ENCODE measurements at regions not wholly inside any gene's neighbourhood (a gene's known extent, or its start where the extent isn't known, plus 50 kb on each side); places are given as distances from the start of the nearest gene placed in this dataset.
"Not testable (repeated sequence)": the region's sequence is repeated elsewhere in the genome, so short reads cannot be mapped to it uniquely, and the experiment has no call there.

DNA sequence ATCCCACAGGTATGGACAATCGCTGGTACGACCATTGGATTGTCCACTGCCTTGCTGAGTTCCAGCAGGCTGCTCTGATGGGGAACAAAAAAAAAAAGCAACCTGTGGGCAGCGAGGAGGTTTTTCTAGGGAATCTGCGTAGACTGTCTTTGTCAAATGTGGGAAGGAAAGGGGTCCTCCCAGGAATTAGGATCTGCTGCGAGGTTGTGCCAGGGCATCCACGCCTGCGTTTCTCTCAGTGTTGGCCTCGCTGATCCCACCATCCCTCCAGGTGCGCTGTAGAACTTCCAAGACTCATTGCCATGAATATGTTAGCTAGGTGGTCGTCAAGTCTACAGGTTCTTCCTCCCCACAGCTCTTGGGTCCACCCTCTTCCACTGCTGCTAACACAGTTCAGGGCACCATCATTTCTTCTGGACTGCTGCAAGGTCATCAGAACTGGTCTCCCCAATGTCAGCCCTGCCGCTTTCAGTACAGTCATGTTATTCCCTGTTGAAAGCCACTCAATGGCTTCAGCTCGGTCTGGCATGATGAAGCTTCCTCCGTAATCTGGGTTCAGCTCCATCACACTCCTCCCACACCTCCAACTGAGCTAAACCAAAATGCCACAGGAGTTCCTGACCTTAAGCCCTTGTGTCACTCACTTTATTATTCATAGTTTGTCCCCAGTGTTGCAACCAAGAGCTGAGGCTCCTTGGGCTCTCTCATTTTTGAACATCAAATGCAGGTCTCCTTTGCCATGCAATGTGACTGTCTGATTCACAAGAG, 79.5 kb upstream of the DMRT1 start:
- no peak overlapping the region for H3K4me3 ChIP-seq (ENCODE audit: control insufficient read depth in 1 of 7, extremely low read depth in 1 of 7, insufficient read depth in 4 of 7, low read depth in 2 of 7, low read length in 6 of 7)
- H3K9me3 ChIP-seq (ENCODE audit: control extremely low read depth in 1 of 5, control insufficient read depth in 4 of 5, insufficient read depth in 2 of 5, low read depth in 1 of 5, low read length in 4 of 5), result peaks cover 0 to under 1% (median 0%) of the 10 kb centered on the region in 5 experiments
- DNase-seq, result no peak
- POLR2A ChIA-PET, result no interaction called here
- H3K27ac ChIP-seq (ENCODE audit: insufficient read depth in 1 of 2, low read depth in 1 of 2, low read length in 2 of 2, poor library complexity in 1 of 2, severe bottlenecking in 2 of 2), result no peak overlapping the region
- peaks cover 0 to 2% (median 0%) of the 10 kb centered on the region in 5 experiments for H3K27me3 ChIP-seq (replicated peaks in 2 of 5; ENCODE audit: control insufficient read depth in 4 of 5, insufficient read depth in 5 of 5, low read length in 4 of 5)
- peaks cover 0 to 10% (median under 1%) of the 10 kb centered on the region in 4 experiments for H3K4me1 ChIP-seq (ENCODE audit: control extremely low read depth in 1 of 4, control insufficient read depth in 4 of 4, insufficient read depth in 4 of 4, low read length in 3 of 4)
- CTCF ChIA-PET, result interaction anchor here (0.9 to 15.8 kb wide), 4 partner anchors 10 to 145 kb away, joined by 3 to 231 read pairs (median 4); no protein-coding TSS in a partner anchor
- no peaks in the 10 kb centered on the region for H3K36me3 ChIP-seq (ENCODE audit: control insufficient read depth in 4 of 4, insufficient read depth in 4 of 4, low read length in 3 of 4)
- WGBS (ENCODE audit: insufficient coverage), result 93% methylated on average over 11 of the region's 13 CpGs

DNA sequence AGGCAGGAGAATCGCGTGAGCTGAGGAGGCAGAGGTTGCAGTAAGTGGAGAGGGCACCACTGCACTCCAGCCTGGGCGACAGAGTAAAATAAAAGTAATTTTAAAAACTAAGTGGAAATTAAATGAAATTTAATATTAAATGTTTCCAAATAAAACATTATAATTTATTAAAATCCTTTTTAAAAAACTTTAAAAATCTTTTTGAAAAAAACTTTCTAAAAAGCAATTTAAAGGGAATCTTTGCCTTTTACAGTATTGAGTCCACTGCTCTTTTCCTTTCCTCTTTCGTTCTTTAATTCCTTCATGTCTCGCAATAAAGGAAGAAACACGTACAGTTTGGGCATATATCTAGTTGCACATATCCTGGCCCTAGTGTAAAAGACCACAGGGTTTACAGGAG, 77.8 kb upstream of the DMRT1 start:
- Histone ChIP-seq H3K9me3 (ENCODE audit: control extremely low read depth in 1 of 5, control insufficient read depth in 4 of 5, insufficient read depth in 2 of 5, low read depth in 1 of 5, low read length in 4 of 5) (peaks cover 0 to 4% (median 0%) of the 10 kb centered on the region in 5 experiments), H3K4me1 (ENCODE audit: control extremely low read depth in 1 of 4, control insufficient read depth in 4 of 4, insufficient read depth in 4 of 4, low read length in 3 of 4) (peaks cover 0 to 4% (median 0%) of the 10 kb centered on the region in 4 experiments), H3K27ac (ENCODE audit: insufficient read depth in 1 of 2, low read depth in 1 of 2, low read length in 2 of 2, poor library complexity in 1 of 2, severe bottlenecking in 2 of 2) (no peak overlapping the region), H3K4me3 (ENCODE audit: control insufficient read depth in 1 of 7, extremely low read depth in 1 of 7, insufficient read depth in 4 of 7, low read depth in 2 of 7, low read length in 6 of 7) (peak overlapping the region in 1 of 7 experiments; percentile 51), H3K27me3 (replicated peaks in 2 of 5; ENCODE audit: control insufficient read depth in 4 of 5, insufficient read depth in 5 of 5, low read length in 4 of 5) (peaks cover 0 to 2% (median 0%) of the 10 kb centered on the region in 5 experiments), H3K36me3 (ENCODE audit: control insufficient read depth in 4 of 4, insufficient read depth in 4 of 4, low read length in 3 of 4) (no peaks in the 10 kb centered on the region)
- ChIA-PET POLR2A (no interaction called here), CTCF (interaction anchor here (0.6 to 15.8 kb wide), 6 partner anchors 14 to 147 kb away, joined by 3 to 231 read pairs (median 4); no protein-coding TSS in a partner anchor)
- no peak for DNase-seq
- WGBS (ENCODE audit: insufficient coverage), result 59% methylated on average over 5 of the region's 6 CpGs

DNA sequence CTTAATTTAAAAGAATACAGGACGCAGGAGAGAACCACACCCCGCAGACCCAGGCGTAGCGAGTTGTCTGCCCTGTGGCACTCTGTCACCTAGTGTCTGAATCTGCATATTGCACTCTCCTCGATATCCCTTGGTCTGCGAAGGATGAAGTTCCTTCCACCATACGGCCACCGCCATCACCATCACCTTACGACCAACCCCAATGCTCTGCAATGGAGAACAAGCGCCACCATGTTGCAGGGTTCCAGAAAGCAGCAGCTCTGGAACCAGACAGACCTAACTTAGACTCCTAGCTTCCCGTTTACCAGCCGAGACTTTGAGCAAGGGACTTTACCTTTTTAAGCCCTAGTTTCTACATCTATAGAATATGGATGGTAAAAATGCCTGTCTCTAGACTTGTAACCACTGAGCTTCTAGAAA, 77.4 kb upstream of the DMRT1 start:
- POLR2A ChIA-PET, result no interaction called here

DNA sequence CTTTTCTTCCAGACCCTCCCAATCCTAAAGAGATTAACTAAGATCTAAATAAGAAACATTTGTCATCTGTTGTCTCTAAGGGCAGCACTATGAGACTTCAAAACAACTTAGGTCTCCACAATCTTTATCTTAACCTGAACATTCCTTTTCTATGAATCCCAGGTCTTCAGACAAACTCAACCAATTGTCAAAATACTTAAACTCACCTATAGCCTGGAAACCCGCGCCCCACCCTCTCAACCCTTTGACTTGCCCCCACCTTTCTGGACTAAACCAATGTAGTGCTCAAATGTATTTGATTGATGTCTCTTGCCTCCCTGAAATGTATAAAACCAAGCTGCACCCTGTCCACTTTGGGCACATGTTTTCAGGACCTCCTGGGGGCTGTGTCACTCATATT, 76.5 kb upstream of the DMRT1 start:
- 100% methylated on average over 2 of the region's 2 CpGs for WGBS (ENCODE audit: insufficient coverage)
- ChIA-PET CTCF (interaction anchor here (1.0 to 15.8 kb wide), 8 partner anchors 10 to 246 kb away, joined by 3 to 231 read pairs (median 4); no protein-coding TSS in a partner anchor), POLR2A (no interaction called here)
- Histone ChIP-seq H3K27ac (ENCODE audit: insufficient read depth in 1 of 2, low read depth in 1 of 2, low read length in 2 of 2, poor library complexity in 1 of 2, severe bottlenecking in 2 of 2) (no peak overlapping the region), H3K4me3 (ENCODE audit: control insufficient read depth in 1 of 7, extremely low read depth in 1 of 7, insufficient read depth in 4 of 7, low read depth in 2 of 7, low read length in 6 of 7) (no peak overlapping the region), H3K9me3 (ENCODE audit: control extremely low read depth in 1 of 5, control insufficient read depth in 4 of 5, insufficient read depth in 2 of 5, low read depth in 1 of 5, low read length in 4 of 5) (peaks cover 0 to 4% (median 0%) of the 10 kb centered on the region in 5 experiments), H3K36me3 (ENCODE audit: control insufficient read depth in 4 of 4, insufficient read depth in 4 of 4, low read length in 3 of 4) (no peaks in the 10 kb centered on the region), H3K27me3 (replicated peaks in 2 of 5; ENCODE audit: control insufficient read depth in 4 of 5, insufficient read depth in 5 of 5, low read length in 4 of 5) (peaks cover 0 to 2% (median 0%) of the 10 kb centered on the region in 5 experiments), H3K4me1 (ENCODE audit: control extremely low read depth in 1 of 4, control insufficient read depth in 4 of 4, insufficient read depth in 4 of 4, low read length in 3 of 4) (peaks cover 0 to 4% (median 0%) of the 10 kb centered on the region in 4 experiments)
- no peak for DNase-seq

More for the DNA sequence above, 77.4 kb upstream of the DMRT1 start:
- CTCF ChIA-PET, result interaction anchor here (0.6 to 15.8 kb wide), 8 partner anchors 9 to 246 kb away, joined by 3 to 231 read pairs (median 4); no protein-coding TSS in a partner anchor
- H3K27ac ChIP-seq (ENCODE audit: insufficient read depth in 1 of 2, low read depth in 1 of 2, low read length in 2 of 2, poor library complexity in 1 of 2, severe bottlenecking in 2 of 2), result no peak overlapping the region
- peak overlapping the region in 1 of 7 experiments; percentile 51 for H3K4me3 ChIP-seq (ENCODE audit: control insufficient read depth in 1 of 7, extremely low read depth in 1 of 7, insufficient read depth in 4 of 7, low read depth in 2 of 7, low read length in 6 of 7)
- H3K27me3 ChIP-seq (replicated peaks in 2 of 5; ENCODE audit: control insufficient read depth in 4 of 5, insufficient read depth in 5 of 5, low read length in 4 of 5), result peaks cover 0 to 2% (median 0%) of the 10 kb centered on the region in 5 experiments
- DNase-seq, result peak; percentile 69 to 91 (median 91)
- H3K36me3 ChIP-seq (ENCODE audit: control insufficient read depth in 4 of 4, insufficient read depth in 4 of 4, low read length in 3 of 4), result no peaks in the 10 kb centered on the region
- H3K9me3 ChIP-seq (ENCODE audit: control extremely low read depth in 1 of 5, control insufficient read depth in 4 of 5, insufficient read depth in 2 of 5, low read depth in 1 of 5, low read length in 4 of 5), result peaks cover 0 to 4% (median 0%) of the 10 kb centered on the region in 5 experiments
- peaks cover 0 to 4% (median 0%) of the 10 kb centered on the region in 4 experiments for H3K4me1 ChIP-seq (ENCODE audit: control extremely low read depth in 1 of 4, control insufficient read depth in 4 of 4, insufficient read depth in 4 of 4, low read length in 3 of 4)
- 33% methylated on average over 6 of the region's 12 CpGs for WGBS (ENCODE audit: insufficient coverage)

DNA sequence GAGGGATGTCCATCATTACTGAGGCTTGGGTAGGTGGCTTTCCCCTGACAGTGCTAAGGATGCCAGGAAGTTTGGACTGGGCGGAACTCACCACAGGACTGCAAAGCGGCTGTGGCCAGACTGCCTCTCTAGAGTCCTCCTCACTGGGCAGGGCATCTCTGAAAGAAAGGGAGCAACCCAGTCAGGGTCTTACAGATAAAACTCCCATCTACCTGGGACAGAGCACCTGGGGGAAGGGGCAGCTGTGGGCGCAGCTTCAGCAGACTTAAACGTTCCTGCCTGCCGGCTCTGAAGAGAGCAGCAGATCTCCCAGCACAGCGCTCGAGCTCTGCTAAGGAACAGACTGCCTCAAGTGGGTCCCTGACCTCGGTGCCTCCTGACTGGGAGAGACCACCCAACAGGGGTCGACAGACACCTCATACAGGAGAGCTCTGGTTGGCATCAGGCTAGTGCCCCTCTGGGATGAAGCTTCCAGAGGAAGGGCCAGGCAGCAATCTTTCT, 74.4 kb upstream of the DMRT1 start:
- CTCF ChIA-PET, result interaction anchor here (3.1 to 15.8 kb wide), 2 partner anchors 9 to 150 kb away, joined by 11 to 231 read pairs; no protein-coding TSS in a partner anchor
- DNase-seq; H3K27me3 ChIP-seq (replicated peaks in 2 of 5; ENCODE audit: control insufficient read depth in 4 of 5, insufficient read depth in 5 of 5, low read length in 4 of 5); H3K4me3 ChIP-seq (ENCODE audit: control insufficient read depth in 1 of 7, extremely low read depth in 1 of 7, insufficient read depth in 4 of 7, low read depth in 2 of 7, low read length in 6 of 7); H3K9me3 ChIP-seq (ENCODE audit: control extremely low read depth in 1 of 5, control insufficient read depth in 4 of 5, insufficient read depth in 2 of 5, low read depth in 1 of 5, low read length in 4 of 5); H3K36me3 ChIP-seq (ENCODE audit: control insufficient read depth in 4 of 4, insufficient read depth in 4 of 4, low read length in 3 of 4); POLR2A ChIA-PET; H3K27ac ChIP-seq (ENCODE audit: insufficient read depth in 1 of 2, low read depth in 1 of 2, low read length in 2 of 2, poor library complexity in 1 of 2, severe bottlenecking in 2 of 2); H3K4me1 ChIP-seq (ENCODE audit: control extremely low read depth in 1 of 4, control insufficient read depth in 4 of 4, insufficient read depth in 4 of 4, low read length in 3 of 4): not testable (repeated sequence)
- 95% methylated on average over 4 of the region's 9 CpGs for WGBS (ENCODE audit: insufficient coverage)

DNA sequence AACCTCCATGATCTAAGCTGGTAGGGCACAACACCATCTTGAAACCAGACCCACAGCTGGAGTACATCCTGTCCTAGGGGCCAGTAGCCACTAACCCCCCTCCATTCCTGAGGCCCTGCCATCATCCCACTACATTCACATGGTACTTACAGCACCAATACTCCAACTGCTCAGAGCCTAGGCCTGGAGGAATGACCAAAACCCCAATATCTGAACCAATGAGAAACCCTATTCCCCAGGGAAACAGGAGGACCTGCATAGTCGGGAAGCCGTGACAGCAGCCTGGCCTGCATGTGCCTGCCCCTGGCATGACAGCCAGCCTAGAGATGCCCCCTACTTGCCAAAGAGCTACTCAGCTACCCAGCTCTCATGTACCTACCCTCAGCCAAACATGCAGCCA, 65.4 kb upstream of the DMRT1 start:
- H3K27ac ChIP-seq (ENCODE audit: insufficient read depth in 1 of 2, low read depth in 1 of 2, low read length in 2 of 2, poor library complexity in 1 of 2, severe bottlenecking in 2 of 2), result no peak overlapping the region
- no peak overlapping the region for H3K4me3 ChIP-seq (ENCODE audit: control insufficient read depth in 1 of 7, extremely low read depth in 1 of 7, insufficient read depth in 4 of 7, low read depth in 2 of 7, low read length in 6 of 7)
- 75% methylated on average over 2 of the region's 2 CpGs for WGBS (ENCODE audit: insufficient coverage)
- no peaks in the 10 kb centered on the region for H3K36me3 ChIP-seq (ENCODE audit: control insufficient read depth in 4 of 4, insufficient read depth in 4 of 4, low read length in 3 of 4)
- H3K9me3 ChIP-seq (ENCODE audit: control extremely low read depth in 1 of 5, control insufficient read depth in 4 of 5, insufficient read depth in 2 of 5, low read depth in 1 of 5, low read length in 4 of 5), result peaks cover 0 to 9% (median 0%) of the 10 kb centered on the region in 5 experiments
- POLR2A ChIA-PET, result interaction anchor here (0.6 kb wide), 1 partner anchor 162 kb away, joined by 3 read pairs; no protein-coding TSS in a partner anchor
- CTCF ChIA-PET, result interaction anchor here (0.8 to 1.2 kb wide), 2 partner anchors 11 to 20 kb away, joined by 3 read pairs; no protein-coding TSS in a partner anchor
- no peaks in the 10 kb centered on the region for H3K4me1 ChIP-seq (ENCODE audit: control extremely low read depth in 1 of 4, control insufficient read depth in 4 of 4, insufficient read depth in 4 of 4, low read length in 3 of 4)
- no peaks in the 10 kb centered on the region for H3K27me3 ChIP-seq (replicated peaks in 2 of 5; ENCODE audit: control insufficient read depth in 4 of 5, insufficient read depth in 5 of 5, low read length in 4 of 5)
- no peak for DNase-seq

DNA sequence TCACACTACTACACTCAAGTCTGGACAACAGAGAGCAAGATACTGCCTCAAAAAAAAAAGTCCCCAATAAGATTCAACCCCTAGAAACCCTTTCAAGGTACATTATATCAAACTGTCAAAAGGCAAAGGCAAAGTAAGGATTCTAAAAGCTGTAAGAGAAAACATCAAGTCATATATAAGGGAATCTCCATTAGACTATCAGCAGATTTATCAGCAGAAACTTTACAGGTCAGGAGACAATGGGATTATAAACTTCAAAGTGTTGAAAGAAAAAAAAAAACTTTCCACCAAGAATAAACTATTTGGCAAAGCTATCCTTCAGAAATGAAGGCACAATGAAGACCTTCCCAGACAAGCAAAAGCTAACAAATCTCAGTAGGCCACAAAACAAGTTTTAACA, 63.5 kb upstream of the DMRT1 start:
- H3K4me1 ChIP-seq (ENCODE audit: control extremely low read depth in 1 of 4, control insufficient read depth in 4 of 4, insufficient read depth in 4 of 4, low read length in 3 of 4), result no peaks in the 10 kb centered on the region
- ChIA-PET POLR2A (no interaction called here), CTCF (interaction anchor here (1.4 to 1.8 kb wide), 2 partner anchors 14 to 28 kb away, joined by 3 to 6 read pairs; no protein-coding TSS in a partner anchor)
- H3K36me3 ChIP-seq (ENCODE audit: control insufficient read depth in 4 of 4, insufficient read depth in 4 of 4, low read length in 3 of 4), result no peaks in the 10 kb centered on the region
- no peak overlapping the region for H3K27ac ChIP-seq (ENCODE audit: insufficient read depth in 1 of 2, low read depth in 1 of 2, low read length in 2 of 2, poor library complexity in 1 of 2, severe bottlenecking in 2 of 2)
- H3K9me3 ChIP-seq (ENCODE audit: control extremely low read depth in 1 of 5, control insufficient read depth in 4 of 5, insufficient read depth in 2 of 5, low read depth in 1 of 5, low read length in 4 of 5), result peaks cover 0 to 9% (median 0%) of the 10 kb centered on the region in 5 experiments
- DNase-seq, result no peak
- no peak overlapping the region for H3K4me3 ChIP-seq (ENCODE audit: control insufficient read depth in 1 of 7, extremely low read depth in 1 of 7, insufficient read depth in 4 of 7, low read depth in 2 of 7, low read length in 6 of 7)
- no peaks in the 10 kb centered on the region for H3K27me3 ChIP-seq (replicated peaks in 2 of 5; ENCODE audit: control insufficient read depth in 4 of 5, insufficient read depth in 5 of 5, low read length in 4 of 5)

Data from common myeloid progenitor, CD34-positive (primary cell).